ENCODE measurements at regions not wholly inside any gene's neighbourhood (a gene's known extent, or its start where the extent isn't known, plus 50 kb on each side); places are given as distances from the start of the nearest gene placed in this dataset.

DNA sequence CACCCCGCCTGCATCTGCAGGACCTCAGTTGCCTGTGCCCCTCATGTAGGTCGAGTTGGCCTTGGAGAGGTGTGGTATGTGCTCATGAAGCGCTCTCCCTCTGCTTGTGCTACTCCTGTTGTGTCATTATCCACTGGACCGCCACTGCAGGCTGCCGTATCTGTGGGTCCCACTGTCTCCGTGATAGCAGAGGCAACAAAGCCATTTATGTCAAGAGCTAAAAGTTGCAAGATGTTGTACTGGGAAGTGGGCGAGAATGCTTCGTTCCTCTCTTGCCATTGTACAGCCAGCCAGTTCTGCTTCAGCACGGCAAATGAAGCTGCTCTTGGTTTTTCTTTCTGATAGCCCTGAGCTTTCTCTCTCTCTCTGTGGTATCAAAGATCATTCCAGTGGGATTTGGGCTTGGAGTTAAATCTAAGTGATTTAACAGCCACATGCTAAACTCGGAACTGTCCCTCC, 89.0 kb downstream of the TMEM212 start:
- H3K36me3 ChIP-seq (ENCODE audit: insufficient read depth, low read length, poor library complexity, severe bottlenecking), result no peaks in the 10 kb centered on the region
- no peak overlapping the region for H3K4me3 ChIP-seq (ENCODE audit: low read depth, low read length, poor library complexity, severe bottlenecking)
- no TSS peak for BruUV-seq (replicated peaks)
- POLR2A ChIA-PET (ENCODE audit: low non-redundant PET), result interaction anchor here (0.5 kb wide), 1 partner anchor 120 kb away, joined by 7 read pairs; no protein-coding TSS in a partner anchor
- H3K27me3 ChIP-seq (replicated peaks; ENCODE audit: insufficient read depth, low read depth, low read length, poor library complexity), result no peaks in the 10 kb centered on the region
- intact Hi-C loops (cut with micrococcal nuclease; ENCODE audit: unreplicated experiment), result no loop called here
- H3K9me3 ChIP-seq (ENCODE audit: low read depth, low read length, poor library complexity, severe bottlenecking), result no peaks in the 10 kb centered on the region
- H3K4me1 ChIP-seq (ENCODE audit: insufficient read depth, low read length, poor library complexity, severe bottlenecking), result no peaks in the 10 kb centered on the region
- no peak for TF ChIP-seq EZH2 (IDR thresholded peaks at IDR 0.05; ENCODE audit: borderline replicate concordance, low read depth, low read length, poor library complexity, severe bottlenecking)
- TF ChIP-seq, protein P1, sequence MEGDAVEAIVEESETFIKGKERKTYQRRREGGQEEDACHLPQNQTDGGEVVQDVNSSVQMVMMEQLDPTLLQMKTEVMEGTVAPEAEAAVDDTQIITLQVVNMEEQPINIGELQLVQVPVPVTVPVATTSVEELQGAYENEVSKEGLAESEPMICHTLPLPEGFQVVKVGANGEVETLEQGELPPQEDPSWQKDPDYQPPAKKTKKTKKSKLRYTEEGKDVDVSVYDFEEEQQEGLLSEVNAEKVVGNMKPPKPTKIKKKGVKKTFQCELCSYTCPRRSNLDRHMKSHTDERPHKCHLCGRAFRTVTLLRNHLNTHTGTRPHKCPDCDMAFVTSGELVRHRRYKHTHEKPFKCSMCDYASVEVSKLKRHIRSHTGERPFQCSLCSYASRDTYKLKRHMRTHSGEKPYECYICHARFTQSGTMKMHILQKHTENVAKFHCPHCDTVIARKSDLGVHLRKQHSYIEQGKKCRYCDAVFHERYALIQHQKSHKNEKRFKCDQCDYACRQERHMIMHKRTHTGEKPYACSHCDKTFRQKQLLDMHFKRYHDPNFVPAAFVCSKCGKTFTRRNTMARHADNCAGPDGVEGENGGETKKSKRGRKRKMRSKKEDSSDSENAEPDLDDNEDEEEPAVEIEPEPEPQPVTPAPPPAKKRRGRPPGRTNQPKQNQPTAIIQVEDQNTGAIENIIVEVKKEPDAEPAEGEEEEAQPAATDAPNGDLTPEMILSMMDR (conservative IDR thresholded peaks at IDR 0.05; ENCODE audit: low read depth, low read length), result no peak
- no peak for DNase-seq (ENCODE audit: low spot score)
- CTCF ChIA-PET, result no interaction called here
- no peak overlapping the region for H3K27ac ChIP-seq (ENCODE audit: low read depth, low read length, poor library complexity, severe bottlenecking)

DNA sequence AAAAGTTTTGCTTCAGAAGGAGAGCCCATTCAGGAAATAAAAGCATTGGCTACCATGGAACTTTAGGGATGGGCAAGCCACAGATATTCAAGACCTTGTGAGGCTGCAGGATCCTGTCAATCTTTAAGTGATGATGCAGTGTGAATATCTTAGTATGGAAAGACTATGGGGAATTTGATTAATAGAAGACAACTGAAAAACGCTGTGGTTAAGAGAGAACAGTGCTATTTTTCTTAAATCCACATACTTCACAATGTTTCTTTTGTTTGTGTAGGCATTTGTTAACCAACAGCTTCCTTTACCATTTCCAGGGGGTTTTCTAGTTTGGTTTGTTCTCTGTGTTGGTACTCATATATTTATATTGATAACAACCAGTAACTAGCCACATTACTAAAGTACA, 90.3 kb downstream of the TMEM212 start:
- CTCF ChIA-PET, result no interaction called here
- no peaks in the 10 kb centered on the region for H3K4me1 ChIP-seq (ENCODE audit: insufficient read depth, low read length, poor library complexity, severe bottlenecking)
- H3K4me3 ChIP-seq (ENCODE audit: low read depth, low read length, poor library complexity, severe bottlenecking), result no peak overlapping the region
- no peak overlapping the region for H3K27ac ChIP-seq (ENCODE audit: low read depth, low read length, poor library complexity, severe bottlenecking)
- H3K36me3 ChIP-seq (ENCODE audit: insufficient read depth, low read length, poor library complexity, severe bottlenecking), result no peaks in the 10 kb centered on the region
- POLR2A ChIA-PET (ENCODE audit: low non-redundant PET), result no interaction called here
- no TSS peak for BruUV-seq (replicated peaks)
- no peaks in the 10 kb centered on the region for H3K27me3 ChIP-seq (replicated peaks; ENCODE audit: insufficient read depth, low read depth, low read length, poor library complexity)
- TF ChIP-seq EZH2 (IDR thresholded peaks at IDR 0.05; ENCODE audit: borderline replicate concordance, low read depth, low read length, poor library complexity, severe bottlenecking), result no peak
- TF ChIP-seq, protein P1 (conservative IDR thresholded peaks at IDR 0.05; ENCODE audit: low read depth, low read length), result no peak
- no peaks in the 10 kb centered on the region for H3K9me3 ChIP-seq (ENCODE audit: low read depth, low read length, poor library complexity, severe bottlenecking)
- intact Hi-C loops (cut with micrococcal nuclease; ENCODE audit: unreplicated experiment), result no loop called here
- no peak for DNase-seq (ENCODE audit: low spot score)

DNA sequence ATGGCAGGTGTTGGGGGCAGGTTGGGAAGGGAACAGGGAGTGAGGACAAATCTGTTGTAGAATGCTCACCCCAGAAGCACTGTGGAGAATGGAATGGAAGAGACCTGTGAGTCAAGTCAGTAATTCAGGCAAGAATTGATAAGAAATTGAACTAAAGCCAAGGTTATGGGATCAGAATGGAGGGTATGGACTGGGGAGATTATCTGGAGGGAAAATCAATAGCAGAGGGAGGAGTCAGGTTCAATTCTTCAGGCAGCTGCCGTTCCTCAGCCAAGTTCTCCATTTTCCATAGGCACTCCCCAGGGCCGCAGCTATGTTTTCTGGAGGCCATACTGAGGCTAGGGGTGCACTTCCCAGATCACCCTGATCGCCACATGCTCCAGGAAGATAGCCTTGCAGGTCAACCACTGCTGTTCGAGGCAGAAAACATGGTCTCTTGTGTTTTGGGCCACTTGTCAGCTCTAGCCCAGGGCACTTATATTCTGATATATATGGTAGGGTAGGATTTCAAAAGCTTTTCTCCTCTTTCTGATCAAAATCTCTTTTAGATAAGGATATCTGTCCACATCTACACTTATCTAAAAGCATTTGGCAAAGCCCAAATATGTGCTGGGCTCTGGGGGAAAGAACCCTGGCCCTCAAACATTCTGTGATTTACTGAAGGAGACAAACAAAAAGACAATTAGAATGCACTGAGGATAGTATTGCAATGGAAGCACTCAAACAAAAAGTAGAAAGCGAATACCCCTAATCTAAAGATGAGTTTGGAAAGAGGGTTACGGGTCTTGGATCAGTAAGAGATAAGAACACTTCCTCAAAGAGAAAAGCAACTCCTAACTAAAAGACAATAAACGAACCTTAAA, 92.3 kb downstream of the TMEM212 start:
- CTCF ChIA-PET, result no interaction called here
- TF ChIP-seq, protein P1 (conservative IDR thresholded peaks at IDR 0.05; ENCODE audit: low read depth, low read length), result no peak
- no peak for TF ChIP-seq EZH2 (IDR thresholded peaks at IDR 0.05; ENCODE audit: borderline replicate concordance, low read depth, low read length, poor library complexity, severe bottlenecking)
- Histone ChIP-seq H3K9me3 (ENCODE audit: low read depth, low read length, poor library complexity, severe bottlenecking) (no peaks in the 10 kb centered on the region), H3K27me3 (replicated peaks; ENCODE audit: insufficient read depth, low read depth, low read length, poor library complexity) (no peaks in the 10 kb centered on the region), H3K4me3 (ENCODE audit: low read depth, low read length, poor library complexity, severe bottlenecking) (no peak overlapping the region), H3K27ac (ENCODE audit: low read depth, low read length, poor library complexity, severe bottlenecking) (no peak overlapping the region), H3K36me3 (ENCODE audit: insufficient read depth, low read length, poor library complexity, severe bottlenecking) (no peaks in the 10 kb centered on the region), H3K4me1 (ENCODE audit: insufficient read depth, low read length, poor library complexity, severe bottlenecking) (no peaks in the 10 kb centered on the region)
- no TSS peak for BruUV-seq (replicated peaks)
- intact Hi-C loops (cut with micrococcal nuclease; ENCODE audit: unreplicated experiment), result loop anchor here (5.0 kb wide), 1 partner anchor 102 kb away; the partner anchor contains the start of gene FNDC3B
- POLR2A ChIA-PET (ENCODE audit: low non-redundant PET), result no interaction called here
- DNase-seq (ENCODE audit: low spot score), result no peak

Data from A673 (cell line).